Fibroblast of mammary gland (primary cell): ENCODE measurements at regions not wholly inside any gene's neighbourhood (a gene's known extent, or its start where the extent isn't known, plus 50 kb on each side); places are given as distances from the start of the nearest gene placed in this dataset.
"Not testable (repeated sequence)": the region's sequence is repeated elsewhere in the genome, so short reads cannot be mapped to it uniquely, and the experiment has no call there.

ENCODE experiments used
- DNase-seq: peaks from one replicate; pipeline ENCODE4 v3.0.0-alpha.2; 2010; ENCODE audit warnings: low read depth
- H3K4me3 ChIP-seq: 2 replicates; pipeline ENCODE4 v1.5.1; 2011; ENCODE audit warnings: low read depth, mild to moderate bottlenecking, low read length, moderate library complexity; ENCODE audit not compliant: control insufficient read depth

DNA sequence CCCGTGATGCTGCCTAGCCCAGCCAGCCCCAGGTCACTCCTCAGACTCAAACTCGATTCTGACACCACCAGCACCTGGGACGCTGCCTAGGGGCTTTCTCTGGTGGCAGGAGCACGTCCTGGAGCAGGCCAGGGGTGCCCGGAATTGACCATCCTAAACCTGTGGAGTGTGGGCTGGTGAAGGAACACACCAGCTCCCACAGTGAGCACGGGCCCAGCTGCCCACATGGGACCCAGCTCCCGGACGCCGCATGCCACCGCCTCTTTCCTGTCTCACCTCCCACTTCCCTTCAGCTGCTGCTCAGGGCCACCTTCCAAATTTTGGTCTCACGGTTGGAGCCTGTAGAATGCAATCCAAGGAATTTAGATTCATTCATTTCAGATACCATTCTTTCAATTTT, 50.4 kb upstream of the TNK2 start:
- H3K4me3 ChIP-seq, DNase-seq: not testable (repeated sequence)
